ENCODE measurements at regions not wholly inside any gene's neighbourhood (a gene's known extent, or its start where the extent isn't known, plus 50 kb on each side); places are given as distances from the start of the nearest gene placed in this dataset.

DNA sequence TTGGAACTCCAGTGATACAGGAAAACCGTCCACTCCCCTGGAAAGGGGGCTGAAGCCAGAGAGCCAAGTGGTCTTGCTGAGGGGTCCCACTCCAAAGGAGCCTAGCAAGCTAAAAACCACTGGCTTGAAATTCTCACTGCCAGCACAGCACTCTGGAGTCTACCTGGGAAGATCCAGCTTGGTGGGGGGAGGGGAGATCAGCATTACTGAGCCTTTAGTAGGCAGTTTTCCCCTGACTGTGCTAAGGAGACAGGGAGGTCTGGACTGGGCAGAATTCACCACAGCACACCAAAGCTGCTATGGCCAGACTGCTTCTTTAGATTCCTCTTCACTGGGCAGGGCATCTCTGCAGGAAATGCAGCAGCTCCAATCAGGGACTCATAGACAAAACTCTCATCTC, 510.7 kb upstream of the LRRTM1 start:
- ATAC-seq (replicated peaks): no peak
- no peak overlapping the region for H3K27ac Mint-ChIP-seq
- no peaks in the 10 kb centered on the region for H3K4me1 Mint-ChIP-seq
- H3K36me3 Mint-ChIP-seq: no peaks in the 10 kb centered on the region
- no peaks in the 10 kb centered on the region for H3K27me3 Mint-ChIP-seq
- H3K4me3 Mint-ChIP-seq: no peak overlapping the region
- DNase-seq: no peak
- H3K9me3 Mint-ChIP-seq: peaks cover 9 to 18% of the 10 kb centered on the region in 2 donors

DNA sequence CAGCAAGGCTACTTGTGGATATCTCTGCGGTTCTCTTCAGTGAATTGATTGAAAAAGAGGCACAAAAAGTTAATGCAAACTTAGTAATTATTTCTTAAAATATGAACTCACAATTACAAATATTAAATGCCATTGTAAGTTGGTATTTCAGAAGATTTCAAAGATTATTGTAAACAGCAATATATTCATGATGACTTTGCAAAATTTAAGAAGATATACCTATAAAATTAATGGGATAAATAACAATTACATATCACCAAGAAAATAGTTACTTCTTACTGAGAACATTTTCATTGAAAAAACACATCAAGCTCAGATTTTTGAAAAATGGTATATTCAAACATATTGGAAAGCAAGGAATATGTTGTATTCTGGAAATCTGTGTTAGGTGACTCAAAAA, 482.0 kb upstream of the LRRTM1 start:
- Mint-ChIP-seq H3K9me3 (peaks cover 9 to 10% of the 10 kb centered on the region in 2 donors), H3K27ac (no peak overlapping the region), H3K4me3 (no peak overlapping the region), H3K36me3 (no peaks in the 10 kb centered on the region), H3K27me3 (no peaks in the 10 kb centered on the region), H3K4me1 (no peaks in the 10 kb centered on the region)
- ATAC-seq (replicated peaks) (no peak), DNase-seq (no peak)

DNA sequence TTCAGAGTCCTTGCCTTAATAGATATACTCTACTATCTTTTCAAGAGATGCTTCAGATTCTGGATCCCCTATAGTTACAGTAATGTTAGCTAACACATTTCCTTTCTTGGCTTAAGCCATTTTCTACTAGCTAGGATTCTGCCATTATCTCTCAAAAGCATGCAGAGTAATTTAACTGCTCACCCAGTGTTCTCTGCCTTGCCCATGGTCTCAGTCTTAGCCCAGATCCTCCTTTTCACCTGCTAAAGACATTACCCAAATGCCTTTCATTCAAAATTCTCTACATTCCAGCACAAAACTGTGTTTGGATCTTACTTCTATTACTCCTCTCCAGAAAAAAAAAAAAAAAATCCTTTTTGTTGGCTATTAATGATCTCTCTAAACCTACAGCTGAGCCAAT, 474.2 kb upstream of the LRRTM1 start:
- Mint-ChIP-seq H3K9me3 (peaks cover 9 to 16% of the 10 kb centered on the region in 2 donors), H3K36me3 (no peaks in the 10 kb centered on the region), H3K27ac (no peak overlapping the region), H3K4me3 (no peak overlapping the region), H3K4me1 (no peaks in the 10 kb centered on the region), H3K27me3 (no peaks in the 10 kb centered on the region)
- DNase-seq (no peak), ATAC-seq (replicated peaks) (no peak)

DNA sequence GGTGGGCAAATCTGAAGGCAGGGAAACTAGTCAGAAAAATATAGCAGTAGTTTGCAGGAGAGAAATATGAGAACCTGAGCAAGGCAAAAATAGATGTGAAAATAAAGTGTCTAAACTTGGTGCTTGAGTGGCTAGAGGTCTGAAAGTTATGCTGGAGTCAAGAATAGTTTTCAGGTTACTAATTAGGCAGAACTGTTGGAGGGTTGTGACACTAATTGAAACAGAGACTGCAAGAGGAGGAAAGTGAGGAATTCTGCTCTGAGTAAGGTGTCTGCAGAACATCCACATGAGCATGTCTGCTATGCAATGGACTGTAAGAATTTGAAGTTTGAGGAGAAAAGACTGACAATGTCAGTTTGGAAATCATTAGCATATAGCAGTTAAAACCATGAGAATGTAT, 444.0 kb upstream of the LRRTM1 start:
- Mint-ChIP-seq H3K27ac (no peak overlapping the region), H3K9me3 (peaks cover 6 to 8% of the 10 kb centered on the region in 2 donors), H3K4me3 (no peak overlapping the region), H3K4me1 (no peaks in the 10 kb centered on the region), H3K36me3 (no peaks in the 10 kb centered on the region), H3K27me3 (no peaks in the 10 kb centered on the region)
- DNase-seq (no peak), ATAC-seq (replicated peaks) (no peak)

DNA sequence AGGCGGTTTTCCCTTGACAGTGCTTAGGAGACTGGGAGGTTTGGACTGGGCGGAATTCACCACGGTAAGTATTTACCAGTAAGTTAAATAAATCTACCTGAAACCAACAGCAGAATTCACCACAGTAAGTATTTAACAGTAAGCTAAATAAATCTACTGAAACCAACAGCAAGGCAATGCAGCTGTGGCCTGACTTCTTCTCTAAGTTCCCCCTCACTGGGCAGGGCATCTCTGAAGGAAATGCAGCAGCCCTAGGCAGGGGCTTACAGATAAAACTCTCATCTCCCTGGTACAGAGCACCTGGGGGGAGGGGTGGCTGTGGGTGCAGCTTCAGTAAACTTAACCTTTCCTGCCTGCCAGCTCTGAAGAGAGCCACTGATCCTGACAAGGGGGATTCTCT, 432.5 kb upstream of the LRRTM1 start:
- Mint-ChIP-seq H3K4me1 (no peaks in the 10 kb centered on the region), H3K27ac (no peak overlapping the region), H3K36me3 (no peaks in the 10 kb centered on the region), H3K9me3 (peaks cover 18 to 30% of the 10 kb centered on the region in 2 donors), H3K27me3 (no peaks in the 10 kb centered on the region), H3K4me3 (no peak overlapping the region)
- ATAC-seq (replicated peaks) (no peak), DNase-seq (no peak)

DNA sequence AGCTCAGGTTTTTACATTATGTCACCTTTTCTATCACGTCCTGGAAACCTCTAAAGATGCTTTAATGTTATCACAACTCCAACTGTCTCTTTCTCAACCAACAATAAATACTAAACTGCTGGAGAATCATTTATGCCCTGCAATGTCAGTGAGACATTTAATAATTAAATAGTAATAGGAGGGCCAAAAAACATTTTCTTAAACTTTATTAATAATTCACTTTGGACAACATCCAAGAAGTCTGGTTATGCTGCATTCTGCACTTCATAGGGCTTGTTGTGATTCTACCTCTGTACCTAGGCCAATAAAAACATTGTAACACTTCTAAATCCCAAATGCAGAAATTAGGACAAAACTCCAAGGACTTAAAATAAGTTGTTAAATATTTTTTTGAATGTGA, 420.4 kb upstream of the LRRTM1 start:
- Mint-ChIP-seq H3K4me3 (no peak overlapping the region), H3K27me3 (no peaks in the 10 kb centered on the region), H3K9me3 (peaks cover 0 to 5% of the 10 kb centered on the region in 2 donors), H3K27ac (no peak overlapping the region), H3K4me1 (no peaks in the 10 kb centered on the region), H3K36me3 (no peaks in the 10 kb centered on the region)
- DNase-seq (no peak), ATAC-seq (replicated peaks) (no peak)

DNA sequence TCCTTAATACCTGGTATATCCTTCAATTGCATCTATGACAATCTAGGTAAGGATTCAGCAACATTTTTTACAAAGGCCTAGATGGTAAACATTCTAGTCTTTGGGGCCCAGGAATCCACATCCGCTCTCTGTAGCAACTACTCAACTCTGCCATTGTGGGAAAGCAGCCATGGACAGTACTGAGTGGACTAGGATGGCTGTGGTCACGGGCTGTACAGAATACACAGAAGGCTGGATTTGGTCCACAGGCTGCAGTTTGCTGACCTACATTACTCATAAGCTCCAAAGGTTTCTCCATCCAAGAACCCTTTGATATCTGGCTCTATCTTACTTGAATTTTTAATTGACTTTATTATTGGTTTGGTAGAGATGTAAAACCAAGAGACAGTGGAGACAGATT, 418.3 kb upstream of the LRRTM1 start:
- no peak for ATAC-seq (replicated peaks)
- H3K4me1 Mint-ChIP-seq: no peaks in the 10 kb centered on the region
- no peak overlapping the region for H3K4me3 Mint-ChIP-seq
- H3K27ac Mint-ChIP-seq: no peak overlapping the region
- H3K9me3 Mint-ChIP-seq: no peaks in the 10 kb centered on the region
- no peaks in the 10 kb centered on the region for H3K27me3 Mint-ChIP-seq
- DNase-seq: no peak
- H3K36me3 Mint-ChIP-seq: no peaks in the 10 kb centered on the region

DNA sequence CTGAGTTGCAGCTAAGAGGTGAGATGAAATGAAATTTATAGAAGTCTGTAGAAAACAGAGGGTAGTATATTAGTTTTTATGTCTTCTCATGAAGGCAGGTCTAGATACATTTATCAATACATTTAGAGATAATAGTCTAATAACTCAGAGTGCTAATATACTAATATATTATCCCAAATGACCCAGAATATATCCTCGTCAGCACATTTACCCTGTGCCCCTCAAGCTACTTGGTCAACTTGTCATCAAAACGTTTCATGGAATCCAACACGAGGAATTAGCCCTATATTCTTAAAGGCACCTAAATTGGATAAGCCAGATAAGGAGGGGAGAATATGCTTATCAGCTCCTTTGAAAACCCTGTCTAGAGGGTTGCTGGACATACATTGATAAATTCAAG, 415.1 kb upstream of the LRRTM1 start:
- ATAC-seq (replicated peaks): no peak
- H3K4me1 Mint-ChIP-seq: no peaks in the 10 kb centered on the region
- no peak for DNase-seq
- no peaks in the 10 kb centered on the region for H3K36me3 Mint-ChIP-seq
- no peak overlapping the region for H3K4me3 Mint-ChIP-seq
- no peak overlapping the region for H3K27ac Mint-ChIP-seq
- H3K27me3 Mint-ChIP-seq: no peaks in the 10 kb centered on the region
- H3K9me3 Mint-ChIP-seq: peaks cover 0 to 3% of the 10 kb centered on the region in 2 donors

DNA sequence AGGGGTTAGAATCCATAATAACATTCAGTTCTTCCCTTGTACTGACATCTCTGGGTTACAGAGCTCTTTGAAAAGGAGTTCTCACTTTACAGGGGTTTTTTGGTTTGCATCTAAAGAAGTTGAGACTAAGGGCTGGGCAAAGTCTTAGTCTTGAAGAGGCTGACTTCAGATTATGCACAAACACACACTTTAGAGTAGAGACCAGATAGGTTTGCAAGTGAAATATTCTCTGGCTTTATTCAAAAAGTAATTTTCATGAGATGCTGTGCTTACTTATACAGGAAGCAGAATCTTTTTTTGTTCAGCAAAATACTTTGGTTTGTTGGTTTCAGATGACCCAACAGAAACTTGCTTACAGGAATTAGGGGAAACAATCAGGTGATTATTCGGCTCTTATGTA, 410.9 kb upstream of the LRRTM1 start:
- Mint-ChIP-seq H3K4me3 (no peak overlapping the region), H3K27me3 (no peaks in the 10 kb centered on the region), H3K36me3 (no peaks in the 10 kb centered on the region), H3K4me1 (no peaks in the 10 kb centered on the region), H3K27ac (no peak overlapping the region), H3K9me3 (peaks cover 0 to 5% of the 10 kb centered on the region in 2 donors)
- no peak for ATAC-seq (replicated peaks)
- DNase-seq: no peak

DNA sequence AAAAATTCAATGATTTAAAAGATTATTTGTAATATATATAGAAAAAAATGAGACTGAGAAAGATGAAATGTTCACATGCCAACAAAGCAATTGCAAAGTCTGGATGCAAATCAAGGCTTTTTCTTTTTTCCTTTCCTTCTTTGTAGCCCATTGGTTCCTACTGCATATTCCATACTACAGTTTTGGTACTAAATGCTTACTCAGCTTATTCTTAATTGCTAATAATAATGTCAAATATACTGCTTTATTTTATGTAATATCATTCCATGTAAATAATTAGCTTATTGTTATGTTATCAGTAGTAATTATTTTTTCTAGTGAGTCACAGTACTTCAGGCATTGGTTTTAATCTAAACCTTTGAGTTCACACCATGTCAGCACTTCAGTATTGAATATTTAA, 407.4 kb upstream of the LRRTM1 start:
- no peak for ATAC-seq (replicated peaks)
- Mint-ChIP-seq H3K9me3 (peaks cover 0 to 7% of the 10 kb centered on the region in 2 donors), H3K4me1 (no peaks in the 10 kb centered on the region), H3K36me3 (no peaks in the 10 kb centered on the region), H3K4me3 (no peak overlapping the region), H3K27ac (no peak overlapping the region), H3K27me3 (no peaks in the 10 kb centered on the region)
- no peak for DNase-seq

DNA sequence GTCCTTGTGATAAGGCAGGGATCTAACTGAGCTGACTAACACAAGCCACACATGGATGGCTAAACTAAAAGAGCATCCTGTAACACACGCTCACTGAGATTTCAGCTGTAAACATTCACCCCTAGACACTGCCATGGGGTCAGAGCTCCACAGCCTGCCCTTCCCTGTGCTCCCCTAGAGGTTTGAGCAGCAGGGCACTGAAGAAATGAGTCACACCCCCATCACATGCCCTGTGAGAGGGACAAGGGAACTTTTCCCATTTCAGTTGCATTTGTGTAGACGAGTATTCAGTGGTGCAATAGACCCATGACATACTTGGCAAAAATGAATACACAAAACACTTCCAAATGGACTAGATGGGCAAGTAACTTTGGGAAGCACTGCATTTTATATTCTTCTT, 402.4 kb upstream of the LRRTM1 start:
- Mint-ChIP-seq H3K4me1 (no peaks in the 10 kb centered on the region), H3K4me3 (no peak overlapping the region), H3K36me3 (no peaks in the 10 kb centered on the region), H3K27ac (no peak overlapping the region), H3K27me3 (no peaks in the 10 kb centered on the region), H3K9me3 (peaks cover 0 to 5% of the 10 kb centered on the region in 2 donors)
- no peak for ATAC-seq (replicated peaks)
- no peak for DNase-seq

DNA sequence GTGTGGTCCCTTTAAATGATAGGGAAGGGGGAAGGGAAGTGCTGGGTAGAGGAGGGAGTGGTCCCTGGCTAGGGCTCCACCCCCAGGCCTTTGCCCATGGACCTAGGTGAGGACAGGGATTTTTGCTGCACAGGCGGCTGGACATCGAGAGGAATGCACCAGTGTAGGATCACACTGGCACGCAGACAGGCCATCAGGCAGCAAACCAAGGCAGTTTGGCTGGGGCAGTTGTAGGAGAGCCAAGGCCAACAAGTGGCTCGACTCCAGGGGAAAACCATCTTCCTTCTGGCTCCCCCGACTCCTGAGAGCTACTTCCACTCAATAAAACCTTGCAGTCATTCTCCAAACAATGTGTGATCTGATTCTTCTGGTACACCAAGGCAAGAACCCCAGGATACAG, 402.0 kb upstream of the LRRTM1 start:
- no peaks in the 10 kb centered on the region for H3K4me1 Mint-ChIP-seq
- no peak overlapping the region for H3K27ac Mint-ChIP-seq
- DNase-seq: no peak
- no peak for ATAC-seq (replicated peaks)
- H3K27me3 Mint-ChIP-seq: no peaks in the 10 kb centered on the region
- no peaks in the 10 kb centered on the region for H3K36me3 Mint-ChIP-seq
- H3K9me3 Mint-ChIP-seq: peaks cover 0 to 5% of the 10 kb centered on the region in 2 donors
- H3K4me3 Mint-ChIP-seq: no peak overlapping the region

DNA sequence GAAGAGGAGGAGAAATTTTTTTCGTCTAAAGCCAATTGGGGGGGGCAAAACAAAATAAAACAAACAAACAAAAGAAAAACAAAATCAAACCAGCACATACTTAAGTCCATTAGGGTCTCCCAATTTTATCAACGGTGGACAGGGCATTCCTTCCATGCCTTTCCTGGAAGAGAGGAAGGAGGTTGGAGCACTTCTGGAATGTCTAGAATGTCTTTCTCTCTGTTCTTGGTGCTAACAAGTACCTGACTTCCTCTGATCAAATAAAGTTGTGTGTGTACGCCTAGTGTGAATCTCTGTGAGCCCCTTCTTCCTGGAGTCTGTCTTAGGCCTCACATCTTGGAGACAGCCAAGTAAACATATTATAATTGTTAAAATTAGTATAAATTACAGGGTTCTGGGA, 399.0 kb upstream of the LRRTM1 start:
- Mint-ChIP-seq H3K36me3 (no peaks in the 10 kb centered on the region), H3K4me3 (no peak overlapping the region), H3K27ac (no peak overlapping the region), H3K4me1 (no peaks in the 10 kb centered on the region), H3K9me3 (peaks cover 6 to 8% of the 10 kb centered on the region in 2 donors), H3K27me3 (no peaks in the 10 kb centered on the region)
- DNase-seq (no peak), ATAC-seq (replicated peaks) (no peak)

DNA sequence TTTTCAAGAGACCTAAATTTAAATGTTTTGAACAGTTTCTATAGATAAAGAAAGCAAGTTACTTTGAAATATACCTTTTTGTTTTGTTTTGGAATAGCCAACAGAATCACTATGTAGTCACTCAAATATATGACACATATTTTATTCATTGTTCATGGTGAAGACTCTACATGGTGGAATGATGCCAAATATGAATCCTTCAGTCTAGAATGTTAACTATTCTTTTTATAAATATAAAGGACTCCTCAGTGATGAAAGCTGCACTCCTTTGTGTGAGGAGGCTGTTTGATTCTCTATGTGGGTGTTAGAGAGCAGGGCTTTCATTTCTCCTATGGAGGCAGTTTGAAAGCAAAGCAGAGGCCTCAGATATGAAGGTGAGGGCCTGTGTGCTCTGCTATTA, 396.4 kb upstream of the LRRTM1 start:
- no peak overlapping the region for H3K27ac Mint-ChIP-seq

More for the DNA sequence above, 396.4 kb upstream of the LRRTM1 start:
- Mint-ChIP-seq H3K4me3 (no peak overlapping the region), H3K4me1 (no peaks in the 10 kb centered on the region), H3K27me3 (no peaks in the 10 kb centered on the region), H3K36me3 (no peaks in the 10 kb centered on the region), H3K9me3 (peaks cover 9 to 10% of the 10 kb centered on the region in 2 donors)
- DNase-seq (no peak), ATAC-seq (replicated peaks) (no peak)
